ENCODE measurements at regions not wholly inside any gene's neighbourhood (a gene's known extent, or its start where the extent isn't known, plus 50 kb on each side); places are given as distances from the start of the nearest gene placed in this dataset.

- no peak for TF ChIP-seq CTCF (conservative IDR thresholded peaks at IDR 0.05; ENCODE audit: low read length)
- no peak for TF ChIP-seq EZH2phosphoT487 (IDR thresholded peaks at IDR 0.05; ENCODE audit: borderline replicate concordance, low read depth, low read length)
Observed at GRCh38 chr2:40654346-40654745, 202.5 kb upstream of the SLC8A1 start.
